Esophagus muscularis mucosa (tissue), 4 donors: ENCODE measurements at regions not wholly inside any gene's neighbourhood (a gene's known extent, or its start where the extent isn't known, plus 50 kb on each side); places are given as distances from the start of the nearest gene placed in this dataset.

Experiments used
- DNase-seq: peaks from one replicate; pipeline ENCODE4 v3.0.0-alpha.2; 2017; ENCODE audit errors: extremely low spot score
- H3K27ac ChIP-seq, 4 donors: fragments of 200-600 bp; sonication (generic); replicated peaks in 1 of 4; 1 replicate in 3 of 4; 2 replicates in 1 of 4; pipeline ENCODE4 v1.5.1; 2016 to 2019; ENCODE audit warnings: mild to moderate bottlenecking in 1 of 4
- H3K27me3 ChIP-seq, 4 donors: fragments of 200-600 bp; sonication (generic); one replicate each; pipeline versions ENCODE4 v1.5.1 to v1.6.0; 2016 to 2019
- H3K36me3 ChIP-seq, 4 donors: fragments of 200-600 bp; sonication (generic); one replicate each; pipeline ENCODE4 v1.5.1; 2016 to 2019
- H3K4me1 ChIP-seq, 4 donors: fragments of 200-600 bp; sonication (generic); one replicate each; pipeline ENCODE4 v1.5.1; 2016 to 2019
- H3K4me3 ChIP-seq, 4 donors: fragments of 200-600 bp; sonication (generic); 1 replicate in 2 of 4; 2 replicates in 2 of 4; pipeline ENCODE4 v1.5.1; 2016 to 2019; ENCODE audit warnings: mild to moderate bottlenecking in 4 of 4, moderate library complexity in 1 of 4
- H3K9me3 ChIP-seq, 4 donors: fragments of 200-600 bp; sonication (generic); 1 replicate in 3 of 4; 2 replicates in 1 of 4; pipeline ENCODE4 v1.5.1; 2016 to 2019
- EP300 ChIP-seq: sonication (generic); formaldehyde crosslinking; IDR thresholded peaks from one replicate; pipeline ENCODE4 v1.6.1; 2017; ENCODE audit warnings: antibody characterized with exemption
- POLR2A ChIP-seq: fragments of 450-650 bp; IDR thresholded peaks from one replicate; pipeline ENCODE4 v1.6.1; 2017; ENCODE audit warnings: antibody characterized with exemption, moderate library complexity, mild to moderate bottlenecking, low read depth
- POLR2AphosphoS5 ChIP-seq, 2 donors: sonication (generic); formaldehyde crosslinking; IDR thresholded peaks; one replicate each; pipeline ENCODE4 v1.6.1; 2017; ENCODE audit warnings: antibody characterized with exemption in 2 of 2
- WGBS: methylation state at CpG from one replicate; pipeline ENCODE4 v1.1.5; 2018; 5-methylcytosine and 5-hydroxymethylcytosine counted together
- intact Hi-C: fragments of 100-400 bp; cut with DNase I; formaldehyde crosslinking; loops from one replicate; pipeline ENCODE4 v1.15.1; 2023
- TF ChIP-seq, protein P1 (sequence below), 3 experiments: fragments of 200-600 bp in 2 of 3; fragments of 450-650 bp in 1 of 3; sonication (generic) in 2 of 3; IDR thresholded peaks; one replicate each; pipeline ENCODE4 v1.5.1; 2017 to 2019; ENCODE audit warnings: antibody characterized with exemption in 3 of 3, mild to moderate bottlenecking in 2 of 3, moderate library complexity in 1 of 3

DNA sequence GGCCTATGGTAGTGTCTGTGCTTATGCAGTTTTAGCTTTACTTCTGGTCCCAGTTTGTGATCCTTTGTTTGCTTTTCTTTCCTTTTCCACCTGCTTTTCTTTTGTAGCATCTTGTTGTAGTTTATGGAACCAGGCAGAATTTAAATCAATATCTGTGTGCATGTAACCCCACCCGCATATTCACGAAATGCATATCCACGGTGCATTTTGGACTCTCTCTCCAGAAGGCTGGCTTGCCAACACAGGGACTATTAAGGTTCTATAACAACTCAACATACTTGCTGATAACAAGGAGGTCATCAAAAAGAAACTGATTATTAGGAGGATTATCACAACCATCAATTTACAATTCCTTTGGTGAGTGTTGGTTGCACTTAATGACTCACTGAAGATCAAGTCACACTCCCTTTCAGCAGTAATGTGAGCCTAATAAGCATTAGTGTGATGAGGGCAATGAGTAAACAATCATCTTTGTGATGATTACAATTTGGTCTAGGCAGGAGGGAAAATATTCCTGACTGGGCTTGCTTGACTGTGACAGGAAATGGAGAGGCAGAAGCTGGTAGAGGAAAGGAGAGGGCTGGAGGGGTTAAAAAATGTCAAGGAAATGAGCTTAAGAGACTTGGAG is 378.6 kb downstream of the REEP3 start:
- Histone ChIP-seq H3K4me1 (peaks cover 0 to 5% (median 0%) of the 10 kb centered on the region in 4 donors), H3K36me3 (no peaks in the 10 kb centered on the region), H3K4me3 (no peak overlapping the region), H3K9me3 (no peaks in the 10 kb centered on the region), H3K27me3 (no peaks in the 10 kb centered on the region), H3K27ac (no peak overlapping the region)
- DNase-seq = no peak
- TF ChIP-seq, protein P1, sequence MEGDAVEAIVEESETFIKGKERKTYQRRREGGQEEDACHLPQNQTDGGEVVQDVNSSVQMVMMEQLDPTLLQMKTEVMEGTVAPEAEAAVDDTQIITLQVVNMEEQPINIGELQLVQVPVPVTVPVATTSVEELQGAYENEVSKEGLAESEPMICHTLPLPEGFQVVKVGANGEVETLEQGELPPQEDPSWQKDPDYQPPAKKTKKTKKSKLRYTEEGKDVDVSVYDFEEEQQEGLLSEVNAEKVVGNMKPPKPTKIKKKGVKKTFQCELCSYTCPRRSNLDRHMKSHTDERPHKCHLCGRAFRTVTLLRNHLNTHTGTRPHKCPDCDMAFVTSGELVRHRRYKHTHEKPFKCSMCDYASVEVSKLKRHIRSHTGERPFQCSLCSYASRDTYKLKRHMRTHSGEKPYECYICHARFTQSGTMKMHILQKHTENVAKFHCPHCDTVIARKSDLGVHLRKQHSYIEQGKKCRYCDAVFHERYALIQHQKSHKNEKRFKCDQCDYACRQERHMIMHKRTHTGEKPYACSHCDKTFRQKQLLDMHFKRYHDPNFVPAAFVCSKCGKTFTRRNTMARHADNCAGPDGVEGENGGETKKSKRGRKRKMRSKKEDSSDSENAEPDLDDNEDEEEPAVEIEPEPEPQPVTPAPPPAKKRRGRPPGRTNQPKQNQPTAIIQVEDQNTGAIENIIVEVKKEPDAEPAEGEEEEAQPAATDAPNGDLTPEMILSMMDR (IDR thresholded peaks at IDR 0.05) = no peak
- TF ChIP-seq POLR2AphosphoS5 (IDR thresholded peaks at IDR 0.05) (no peak), POLR2A (no peak), EP300 (no peak)
- intact Hi-C loops = no loop called here
- 93% methylated on average over 3 of the region's 3 CpGs for WGBS

DNA sequence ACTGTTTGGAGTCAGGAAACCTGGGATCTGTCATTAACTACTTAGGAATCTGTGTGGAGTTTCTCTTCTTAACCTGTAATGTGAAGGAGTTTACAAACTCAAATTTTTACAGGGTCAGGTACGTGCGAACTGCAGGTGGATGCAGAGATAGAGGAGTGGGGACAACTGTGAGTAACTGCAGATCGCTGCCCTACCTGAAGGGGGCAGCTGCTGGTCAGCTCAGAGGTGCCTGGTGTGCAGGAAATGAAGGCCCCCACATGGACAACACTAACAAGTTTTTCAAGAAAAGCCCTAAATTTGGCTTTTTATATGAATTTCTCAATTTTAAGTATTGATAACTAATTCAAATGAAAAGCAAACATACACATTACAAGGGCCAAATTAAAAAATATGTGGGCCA is 380.0 kb downstream of the REEP3 start:
- TF ChIP-seq POLR2AphosphoS5 (IDR thresholded peaks at IDR 0.05) (no peak), POLR2A (no peak), EP300 (no peak)
- TF ChIP-seq, protein P1 (IDR thresholded peaks at IDR 0.05) = no peak
- no peak for DNase-seq
- no peaks in the 10 kb centered on the region for H3K36me3 ChIP-seq
- peaks cover 0 to 5% (median 0%) of the 10 kb centered on the region in 4 donors for H3K4me1 ChIP-seq
- WGBS = 93% methylated on average over 3 of the region's 3 CpGs
- H3K27me3 ChIP-seq = no peaks in the 10 kb centered on the region
- intact Hi-C loops = no loop called here
- no peak overlapping the region for H3K4me3 ChIP-seq
- no peak overlapping the region for H3K27ac ChIP-seq
- H3K9me3 ChIP-seq = no peaks in the 10 kb centered on the region

DNA sequence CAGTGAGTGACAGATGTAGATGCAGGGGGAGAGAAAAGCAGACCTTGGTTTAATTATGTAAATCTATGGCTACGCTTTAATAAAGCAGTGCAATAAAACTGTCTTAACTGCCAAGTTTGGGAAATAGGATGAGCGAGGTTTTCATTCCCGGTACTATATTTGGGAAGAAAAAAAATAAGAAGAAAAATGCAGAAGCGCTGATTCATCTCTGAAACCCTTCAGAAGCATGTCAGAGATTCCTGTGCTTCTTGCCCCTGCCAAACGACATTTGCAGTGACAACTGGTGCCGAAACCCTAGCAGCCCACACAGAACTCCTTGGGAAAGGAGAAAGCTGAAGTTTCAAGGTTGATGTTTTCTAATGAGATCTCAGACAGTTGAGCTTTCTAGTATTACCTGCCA is 380.7 kb downstream of the REEP3 start:
- Histone ChIP-seq H3K27me3 (no peaks in the 10 kb centered on the region), H3K27ac (no peak overlapping the region), H3K9me3 (no peaks in the 10 kb centered on the region), H3K4me3 (no peak overlapping the region), H3K36me3 (no peaks in the 10 kb centered on the region), H3K4me1 (peaks cover 0 to 5% (median 0%) of the 10 kb centered on the region in 4 donors)
- WGBS = 48% methylated on average over 6 of the region's 6 CpGs
- no peak for DNase-seq
- intact Hi-C loops = no loop called here
- TF ChIP-seq, protein P1 (IDR thresholded peaks at IDR 0.05) = no peak
- TF ChIP-seq EP300 = no peak
- no peak for TF ChIP-seq POLR2AphosphoS5 (IDR thresholded peaks at IDR 0.05)
- no peak for TF ChIP-seq POLR2A

DNA sequence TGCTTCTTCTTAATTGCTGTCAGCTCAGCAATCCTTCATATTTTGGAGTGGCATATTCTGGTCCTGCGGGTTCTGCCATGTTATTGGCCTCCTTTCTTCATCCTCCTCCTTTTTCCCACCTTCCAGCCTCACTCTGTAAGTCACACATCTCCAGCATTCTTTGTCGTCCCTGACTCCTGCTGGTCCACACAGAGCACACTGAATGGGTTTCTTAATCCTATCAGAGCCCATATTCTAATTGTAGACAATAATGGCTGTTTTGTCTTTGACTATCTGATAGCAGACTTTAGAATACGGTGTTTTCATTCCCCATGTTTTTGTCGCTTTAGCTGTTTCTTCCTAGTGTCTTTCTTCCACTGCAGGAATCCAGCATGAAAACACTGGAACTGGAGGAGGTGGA is 389.6 kb downstream of the REEP3 start:
- no peaks in the 10 kb centered on the region for H3K9me3 ChIP-seq
- no peak overlapping the region for H3K27ac ChIP-seq
- H3K27me3 ChIP-seq = no peaks in the 10 kb centered on the region
- 44% methylated on average over 4 of the region's 4 CpGs for WGBS
- H3K4me1 ChIP-seq = no peaks in the 10 kb centered on the region
- DNase-seq = no peak
- intact Hi-C loops = no loop called here
- H3K36me3 ChIP-seq = no peaks in the 10 kb centered on the region
- TF ChIP-seq POLR2A (no peak), EP300 (no peak), POLR2AphosphoS5 (IDR thresholded peaks at IDR 0.05) (no peak)
- TF ChIP-seq, protein P1 (IDR thresholded peaks at IDR 0.05) = no peak
- no peak overlapping the region for H3K4me3 ChIP-seq

DNA sequence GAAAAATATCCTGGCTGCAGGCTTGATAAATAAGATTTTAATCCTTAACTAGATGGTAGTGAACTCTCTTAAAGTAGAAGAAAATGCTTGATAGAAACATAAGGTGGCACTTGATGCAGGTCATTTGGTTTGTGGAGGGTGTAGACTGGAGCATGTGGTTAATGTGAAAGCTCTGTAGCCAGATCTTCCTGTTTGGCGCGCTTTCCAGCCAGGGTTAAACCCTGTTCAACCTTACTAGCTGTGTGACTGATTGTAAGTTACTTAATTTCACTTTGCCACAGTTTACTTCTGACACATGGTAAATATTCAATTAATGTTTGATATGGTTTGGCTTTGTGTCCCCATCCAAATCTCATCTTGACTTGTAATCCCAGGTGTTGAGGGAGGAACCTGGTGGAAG is 394.0 kb downstream of the REEP3 start:
- Histone ChIP-seq H3K27me3 (no peaks in the 10 kb centered on the region), H3K36me3 (no peaks in the 10 kb centered on the region), H3K4me3 (no peak overlapping the region), H3K9me3 (no peaks in the 10 kb centered on the region), H3K27ac (no peak overlapping the region), H3K4me1 (no peaks in the 10 kb centered on the region)
- TF ChIP-seq EP300 = no peak
- TF ChIP-seq POLR2AphosphoS5 (IDR thresholded peaks at IDR 0.05) = no peak
- TF ChIP-seq POLR2A = no peak
- TF ChIP-seq, protein P1 (IDR thresholded peaks at IDR 0.05) = no peak
- no peak for DNase-seq
- WGBS = 95% methylated on average over 2 of the region's 2 CpGs
- intact Hi-C loops = no loop called here
